K562 (cell line): ENCODE measurements at regions not wholly inside any gene's neighbourhood (a gene's known extent, or its start where the extent isn't known, plus 50 kb on each side); places are given as distances from the start of the nearest gene placed in this dataset.

Experiments
- ATAC-seq: fragments of 200-7000 bp; cut with Tn5 transposase; 3 replicates; pipeline ENCODE4 v1.9.1; 2020; ENCODE audit warnings: moderate library complexity
- BruUV-seq: library from RNA; stranded (reverse); fragments of 400-500 nt; replicated peaks from 2 replicates; lab custom pipeline; 2021; lab: Mats Ljungman, UMichigan
- CTCF ChIA-PET: fragments of 300-600 bp; formaldehyde crosslinking; extraction: SDS; loops from one replicate; lab custom pipeline; 2021; ENCODE audit warnings: low intra/inter-chr PET ratio; lab: Yijun Ruan, JAX
- POLR2A ChIA-PET: fragments of 300-600, 350-650 bp; sonication (Branson Sonifier 250); formaldehyde crosslinking; extraction: SDS; loops from one replicate; lab custom pipeline; 2021; ENCODE audit warnings: antibody characterized with exemption, inconsistent platforms; lab: Yijun Ruan, JAX
- DNase-seq, 4 experiments: peaks; one replicate each; pipeline versions ENCODE4 v3.0.0 to v3.0.0-alpha.2; 2011 to 2018; ENCODE audit warnings: low spot score in 3 of 4, mixed read lengths in 3 of 4; ENCODE audit errors: extremely low read depth in 1 of 4
- FAIRE-seq: peaks from 2 replicates; lab custom pipeline; 2011; peaks lifted over from hg19 to GRCh38; lab: Jason Lieb, UNC
- H2AFZ ChIP-seq: 2 replicates; pipeline ENCODE4 v1.6.0; 2011; ENCODE audit warnings: low read depth, low read length, control low read depth, inconsistent platforms
- H3K27ac ChIP-seq: fragments of 200-600 bp; 3 replicates; pipeline ENCODE4 v1.8.0; 2011; ENCODE audit warnings: low read depth, mild to moderate bottlenecking, control low read depth, inconsistent platforms, low read length, moderate library complexity, mixed read lengths; ENCODE audit errors: extremely low read depth
- H3K27me3 ChIP-seq, 2 experiments: fragments of 300-600 bp in 1 of 2; 2 replicates in 1 of 2; 3 replicates in 1 of 2; pipeline versions ENCODE4 v1.6.0 to v1.8.0; 2011; ENCODE audit warnings: inconsistent platforms in 2 of 2, low read length in 2 of 2, mild to moderate bottlenecking in 1 of 2, mixed read lengths in 1 of 2, moderate library complexity in 1 of 2; ENCODE audit not compliant: control insufficient read depth in 2 of 2, insufficient read depth in 2 of 2
- H3K36me3 ChIP-seq: fragments of 300-600 bp; 3 replicates; pipeline ENCODE4 v1.8.0; 2011; ENCODE audit warnings: mild to moderate bottlenecking, low read length, inconsistent platforms; ENCODE audit not compliant: control insufficient read depth, insufficient read depth
- H3K4me1 ChIP-seq, 2 experiments: fragments of 200-600 bp in 1 of 2; replicated peaks in 1 of 2; 2 replicates in 1 of 2; 3 replicates in 1 of 2; pipeline versions ENCODE4 v1.5.1 to v1.8.0; 2011; ENCODE audit warnings: inconsistent platforms in 2 of 2, low read length in 2 of 2, mild to moderate bottlenecking in 1 of 2, mixed read lengths in 1 of 2, moderate library complexity in 1 of 2; ENCODE audit not compliant: control insufficient read depth in 2 of 2, insufficient read depth in 2 of 2
- H3K4me2 ChIP-seq: 2 replicates; pipeline ENCODE4 v1.6.1; 2011; ENCODE audit warnings: low read length, control low read depth, inconsistent platforms, mixed read lengths; ENCODE audit not compliant: insufficient read depth
- H3K4me3 ChIP-seq: fragments of 200-600 bp; sonication (generic), shearing (Covaris generic); 2 replicates; pipeline ENCODE4 v1.5.1; 2016; ENCODE audit warnings: control low read depth, inconsistent platforms
- H3K79me2 ChIP-seq: fragments of 200-600 bp; 3 replicates; pipeline ENCODE4 v1.8.0; 2011; ENCODE audit warnings: low read length, inconsistent platforms; ENCODE audit not compliant: control insufficient read depth, insufficient read depth
- H3K9ac ChIP-seq, 2 experiments: 2 replicates each; pipeline versions ENCODE4 v1.6.0 to v1.6.1; 2011; ENCODE audit warnings: low read depth in 2 of 2, low read length in 2 of 2, control low read depth in 1 of 2, inconsistent platforms in 1 of 2, mild to moderate bottlenecking in 1 of 2, mixed read lengths in 1 of 2; ENCODE audit not compliant: insufficient read depth in 1 of 2
- H3K9me1 ChIP-seq: one replicate; pipeline ENCODE4 v1.6.0; 2011; ENCODE audit warnings: inconsistent platforms, mild to moderate bottlenecking, low read length, moderate library complexity; ENCODE audit not compliant: control insufficient read depth, insufficient read depth
- H3K9me3 ChIP-seq: replicated peaks from 2 replicates; pipeline ENCODE4 v1.5.1; 2011; ENCODE audit warnings: low read depth, low read length, inconsistent platforms; ENCODE audit not compliant: control insufficient read depth, insufficient read depth
- H4K20me1 ChIP-seq: replicated peaks from 2 replicates; pipeline ENCODE4 v1.6.1; 2011; ENCODE audit warnings: low read length, inconsistent platforms, mixed read lengths; ENCODE audit not compliant: control insufficient read depth, insufficient read depth
- CEBPB ChIP-seq: fragments of 450-650 bp; IDR thresholded peaks from 2 replicates; pipeline ENCODE4 v1.6.1; 2016; ENCODE audit warnings: missing genetic modification characterization, missing compliant biosample characterization
- HEY1 ChIP-seq: fragments of 250-450 bp; sonication (Bioruptor Pico); IDR thresholded peaks from 2 replicates; pipeline ENCODE4 v1.5.0; 2020; ENCODE audit warnings: mild to moderate bottlenecking, moderate library complexity, borderline replicate concordance
- LARP7 ChIP-seq: fragments of 450-650 bp; IDR thresholded peaks from 2 replicates; pipeline ENCODE4 v1.6.1; 2016
- NCOA2 ChIP-seq, 2 experiments: fragments of 450-650 bp; IDR thresholded peaks; 2 replicates each; pipeline ENCODE4 v1.6.1; 2018; ENCODE audit warnings: mild to moderate bottlenecking in 2 of 2, moderate library complexity in 1 of 2; ENCODE audit not compliant: partially characterized antibody in 2 of 2
- NRF1 ChIP-seq, 2 experiments: fragments of 450-650 bp; IDR thresholded peaks in 1 of 2; conservative IDR thresholded peaks in 1 of 2; 2 replicates each; pipeline ENCODE4 v1.6.1; 2014; ENCODE audit warnings: mild to moderate bottlenecking in 2 of 2
- PHTF2 ChIP-seq: fragments of 250-450 bp; sonication (Bioruptor Pico); IDR thresholded peaks from 2 replicates; pipeline ENCODE4 v1.5.0; 2021; ENCODE audit warnings: mild to moderate bottlenecking
- TAF15 ChIP-seq: fragments of 200-400 bp; formaldehyde crosslinking; IDR thresholded peaks from 2 replicates; pipeline ENCODE4 v1.6.1; 2017; ENCODE audit warnings: mild to moderate bottlenecking, low read depth, low read length, moderate library complexity
- USF2 ChIP-seq: sonication (generic); formaldehyde crosslinking; IDR thresholded peaks from 2 replicates; pipeline ENCODE4 v1.5.0; 2020; ENCODE audit warnings: missing genetic modification reagents
- ZBTB12 ChIP-seq: fragments of 250-450 bp; sonication (Bioruptor Pico); IDR thresholded peaks from 2 replicates; pipeline ENCODE4 v1.4.0; 2020
- ZNF592 ChIP-seq: fragments of 450-650 bp; IDR thresholded peaks from 2 replicates; pipeline ENCODE4 v1.6.1; 2017; ENCODE audit warnings: antibody characterized with exemption, mild to moderate bottlenecking
- ZNF609 ChIP-seq: sonication (generic); formaldehyde crosslinking; IDR thresholded peaks from 2 replicates; pipeline ENCODE4 v1.8.1; 2023; ENCODE audit warnings: missing genetic modification reagents, mild to moderate bottlenecking, borderline replicate concordance
- ZNF79 ChIP-seq: fragments of 250-450 bp; sonication (Bioruptor Pico); IDR thresholded peaks from 2 replicates; pipeline ENCODE4 v1.4.0; 2020; ENCODE audit warnings: low read depth, mild to moderate bottlenecking, moderate library complexity
- WGBS: fragments of 100-300 bp; shearing (Covaris generic); methylation state at CpG from one replicate; pipeline ENCODE4 v1.1.6; 2016; ENCODE audit warnings: low coverage, mixed read lengths; ENCODE audit not compliant: insufficient coverage; ENCODE audit errors: missing lambda C conversion rate; 5-methylcytosine and 5-hydroxymethylcytosine counted together
- in situ Hi-C: fragments of 300-500 bp; cut with MboI; formaldehyde crosslinking; loops from 4 replicates; pipeline ENCODE4 v1.15.0; 2018; ENCODE audit warnings: inconsistent platforms, mixed read lengths
- intact Hi-C: fragments of 100-400 bp; cut with micrococcal nuclease; formaldehyde crosslinking; loops from 2 replicates; pipeline ENCODE4 v1.14.2; 2022

GRCh38 chr22:48669226-48669625 is 1158.4 kb downstream of the BRD1 start:
- Histone ChIP-seq H3K36me3 (no peaks in the 10 kb centered on the region), H3K9me1 (no peaks in the 10 kb centered on the region), H3K4me1 (no peaks in the 10 kb centered on the region), H4K20me1 (no peaks in the 10 kb centered on the region), H3K79me2 (no peaks in the 10 kb centered on the region), H3K27me3 (no peaks in the 10 kb centered on the region; a peak in 2 of 5 replicates), H2AFZ (no peak overlapping the region), H3K9ac (no peak overlapping the region), H3K9me3 (no peaks in the 10 kb centered on the region), H3K4me3 (no peak overlapping the region), H3K4me2 (no peak overlapping the region), H3K27ac (no peak overlapping the region)
- ATAC-seq (no peak), DNase-seq (no peak), FAIRE-seq (no peak)
- BruUV-seq = no TSS peak
- in situ Hi-C loops (no loop called here), intact Hi-C loops (no loop called here)
- 0% methylated on average over 5 of the region's 8 CpGs for WGBS
- CTCF ChIA-PET = no interaction called here
- POLR2A ChIA-PET = no interaction called here
- TF ChIP-seq TAF15 (no peak), LARP7 (no peak), ZNF592 (no peak), USF2 (CRISPR knock-in tag) (no peak), ZNF609 (CRISPR knock-in tag) (no peak), NCOA2 (IDR thresholded peaks at IDR 0.05; ENCODE audit: partially characterized antibody in 2 of 2) (no peak), ZBTB12 (CRISPR knock-in tag) (no peak), ZNF79 (CRISPR knock-in tag) (no peak), NRF1 (conservative IDR thresholded peaks at IDR 0.05 in 1 of 2, IDR thresholded peaks at IDR 0.05 in 1 of 2) (no peak), CEBPB (no peak), HEY1 (no peak), PHTF2 (CRISPR knock-in tag) (no peak)
